NT2/D1 (cell line): ENCODE measurements at regions not wholly inside any gene's neighbourhood (a gene's known extent, or its start where the extent isn't known, plus 50 kb on each side); places are given as distances from the start of the nearest gene placed in this dataset.

Experiments used
- DNase-seq: peaks from one replicate; pipeline ENCODE4 v3.0.0-alpha.2; 2011; ENCODE audit warnings: low read depth, low spot score
- H3K27me3 ChIP-seq: 2 replicates; pipeline ENCODE4 v1.6.0; 2011; ENCODE audit warnings: mild to moderate bottlenecking; ENCODE audit not compliant: insufficient read length, insufficient read depth
- H3K36me3 ChIP-seq: 2 replicates; pipeline ENCODE4 v1.6.1; 2011; ENCODE audit warnings: mild to moderate bottlenecking, low read length, mixed read lengths; ENCODE audit not compliant: insufficient read depth, insufficient read length
- H3K4me1 ChIP-seq: 2 replicates; pipeline ENCODE4 v1.5.1; 2011; ENCODE audit not compliant: insufficient read depth, insufficient read length
- H3K4me3 ChIP-seq: 2 replicates; pipeline ENCODE4 v1.5.1; 2011; ENCODE audit warnings: low read depth; ENCODE audit not compliant: insufficient read length
- H3K9ac ChIP-seq: 2 replicates; pipeline ENCODE4 v1.6.0; 2011; ENCODE audit warnings: low read depth; ENCODE audit not compliant: insufficient read length
- H3K9me3 ChIP-seq: 2 replicates; pipeline ENCODE4 v1.5.1; 2011; ENCODE audit warnings: mild to moderate bottlenecking, low read length; ENCODE audit not compliant: insufficient read depth
- SUZ12 ChIP-seq: IDR thresholded peaks from 2 replicates; pipeline ENCODE4 v1.6.1; 2011; ENCODE audit not compliant: insufficient read length, insufficient read depth; ENCODE audit errors: extremely low read depth
- YY1 ChIP-seq: IDR thresholded peaks from 2 replicates; pipeline ENCODE4 v1.6.1; 2011; ENCODE audit not compliant: insufficient read length, insufficient read depth
- ZNF274 ChIP-seq: IDR thresholded peaks from 2 replicates; pipeline ENCODE4 v1.6.1; 2011; ENCODE audit warnings: mild to moderate bottlenecking, low read depth, low read length

GRCh38 chr2:217655651-217656050, 347.1 kb downstream of the TNS1 start:
- H3K36me3 ChIP-seq = no peaks in the 10 kb centered on the region
- H3K4me1 ChIP-seq = peaks cover 3% of the 10 kb centered on the region
- no peak for DNase-seq
- no peak overlapping the region for H3K9ac ChIP-seq
- H3K4me3 ChIP-seq = no peak overlapping the region
- TF ChIP-seq SUZ12 (no peak), ZNF274 (no peak), YY1 (no peak)
- H3K27me3 ChIP-seq = peaks cover 36% of the 10 kb centered on the region
- H3K9me3 ChIP-seq = no peaks in the 10 kb centered on the region

- H3K4me3 ChIP-seq = no peak overlapping the region
- TF ChIP-seq YY1 = no peak
- TF ChIP-seq ZNF274 = no peak
- no peak for TF ChIP-seq SUZ12
- no peaks in the 10 kb centered on the region for H3K36me3 ChIP-seq
- DNase-seq = no peak
- H3K27me3 ChIP-seq = peaks cover 25% of the 10 kb centered on the region
- no peaks in the 10 kb centered on the region for H3K9me3 ChIP-seq
- peaks cover 3% of the 10 kb centered on the region for H3K4me1 ChIP-seq
- H3K9ac ChIP-seq = no peak overlapping the region
Observed at GRCh38 chr2:217654168-217654567, 348.6 kb downstream of the TNS1 start.

DNA sequence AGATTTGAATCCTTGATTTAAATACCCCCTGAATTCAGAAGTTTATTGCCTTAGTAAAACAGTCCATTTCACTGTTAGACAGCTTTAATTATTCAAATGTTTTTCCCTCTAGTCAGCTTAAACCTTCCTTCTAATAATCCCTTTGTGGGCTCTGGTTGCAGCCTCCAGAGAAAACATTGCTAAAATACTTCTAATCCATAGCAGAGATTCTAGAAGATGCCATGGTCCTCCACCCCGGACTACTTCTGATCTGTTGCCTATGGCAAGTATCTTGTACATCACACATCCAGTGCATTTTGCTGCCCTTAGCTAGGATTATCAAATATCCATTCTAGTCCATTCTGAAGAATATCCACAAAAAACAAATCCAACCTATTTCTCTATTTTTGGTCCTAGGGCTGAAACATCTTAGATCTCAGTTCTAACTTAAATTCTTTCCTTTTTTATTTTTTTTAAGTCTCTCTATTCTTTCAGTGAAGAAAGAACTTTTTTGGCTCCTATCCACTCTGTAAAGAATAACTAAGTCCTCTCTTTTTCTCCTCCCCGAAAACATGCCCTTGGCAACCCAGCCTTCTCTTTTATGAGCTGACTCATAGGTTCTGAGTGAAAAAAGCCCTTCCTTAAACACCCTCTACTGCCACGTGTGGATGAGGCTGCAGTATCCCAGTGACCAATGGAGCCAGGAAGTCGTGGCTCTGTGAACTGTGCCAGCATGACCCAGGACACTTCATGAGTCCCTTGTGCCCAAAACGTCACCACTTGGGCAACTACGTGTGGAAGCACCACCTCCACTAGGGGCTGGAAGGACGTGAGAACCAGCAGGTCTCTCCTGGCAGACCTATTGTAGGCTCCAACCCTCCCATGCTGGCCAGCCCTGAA, 349.8 kb downstream of the TNS1 start:
- no peak overlapping the region for H3K4me3 ChIP-seq
- TF ChIP-seq SUZ12 (no peak), YY1 (no peak), ZNF274 (no peak)
- H3K4me1 ChIP-seq = peaks cover 3% of the 10 kb centered on the region
- H3K27me3 ChIP-seq = peaks cover 16% of the 10 kb centered on the region
- DNase-seq = no peak
- no peak overlapping the region for H3K9ac ChIP-seq
- no peaks in the 10 kb centered on the region for H3K9me3 ChIP-seq
- H3K36me3 ChIP-seq = no peaks in the 10 kb centered on the region

- Histone ChIP-seq H3K4me1 (peaks cover 3% of the 10 kb centered on the region), H3K27me3 (peaks cover 4% of the 10 kb centered on the region), H3K36me3 (no peaks in the 10 kb centered on the region), H3K9me3 (no peaks in the 10 kb centered on the region), H3K9ac (no peak overlapping the region), H3K4me3 (no peak overlapping the region)
- TF ChIP-seq SUZ12 (no peak), YY1 (no peak), ZNF274 (no peak)
- peak; percentile 90 for DNase-seq
Observed at GRCh38 chr2:217650716-217651360, 352.0 kb downstream of the TNS1 start.

DNA sequence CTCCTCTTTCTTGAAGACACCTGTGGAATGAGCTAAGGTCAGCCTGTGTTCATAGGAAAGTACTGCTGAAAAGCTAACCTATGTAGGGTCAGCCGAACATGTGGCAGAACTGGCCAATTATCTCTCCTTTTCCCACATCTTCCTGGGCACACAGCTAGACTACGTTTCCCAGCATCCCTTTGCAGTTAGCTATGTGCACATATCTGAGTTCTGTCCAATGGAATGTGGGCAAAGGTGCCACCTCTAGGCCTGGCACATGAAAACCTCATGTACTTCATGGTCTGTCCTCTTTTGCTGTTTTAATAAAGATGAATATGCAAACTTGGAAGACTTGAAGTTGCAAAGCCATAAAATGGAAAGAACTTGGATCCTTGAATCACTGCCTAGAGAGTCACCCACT, 352.6 kb downstream of the TNS1 start:
- TF ChIP-seq YY1 (no peak), SUZ12 (no peak), ZNF274 (no peak)
- no peaks in the 10 kb centered on the region for H3K27me3 ChIP-seq
- H3K9ac ChIP-seq = no peak overlapping the region
- peaks cover 3% of the 10 kb centered on the region for H3K4me1 ChIP-seq
- no peak for DNase-seq
- H3K4me3 ChIP-seq = no peak overlapping the region
- no peaks in the 10 kb centered on the region for H3K9me3 ChIP-seq
- H3K36me3 ChIP-seq = no peaks in the 10 kb centered on the region

DNA sequence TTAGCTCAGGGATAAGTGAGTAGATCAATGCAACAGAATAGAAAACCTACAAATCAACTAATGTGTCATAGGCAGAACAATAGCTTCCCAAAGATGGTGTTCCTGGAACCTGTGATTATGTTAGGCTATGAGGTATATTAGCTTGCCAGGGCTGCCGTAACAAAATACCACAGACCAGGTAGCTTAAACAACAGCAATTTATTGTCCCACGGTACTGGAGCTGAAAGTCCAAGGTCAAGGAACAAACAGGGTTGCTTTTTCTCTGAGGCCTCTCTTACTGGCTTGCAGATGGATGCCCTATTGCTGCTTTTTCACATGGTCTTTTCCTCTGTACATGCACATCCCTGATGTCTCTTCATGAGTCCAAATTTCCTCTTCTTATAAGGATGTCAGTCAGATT, 354.9 kb downstream of the TNS1 start:
- TF ChIP-seq ZNF274 = no peak
- no peak for TF ChIP-seq SUZ12
- TF ChIP-seq YY1 = no peak

GRCh38 chr2:217647226-217647625, 355.6 kb downstream of the TNS1 start:
- Histone ChIP-seq H3K4me3 (no peak overlapping the region), H3K27me3 (no peaks in the 10 kb centered on the region), H3K9me3 (no peaks in the 10 kb centered on the region), H3K9ac (no peak overlapping the region), H3K4me1 (no peaks in the 10 kb centered on the region), H3K36me3 (no peaks in the 10 kb centered on the region)
- TF ChIP-seq YY1 (no peak), SUZ12 (no peak), ZNF274 (no peak)
- DNase-seq = no peak

More for the DNA sequence above, 354.9 kb downstream of the TNS1 start:
- DNase-seq = no peak
- Histone ChIP-seq H3K9me3 (no peaks in the 10 kb centered on the region), H3K27me3 (no peaks in the 10 kb centered on the region), H3K36me3 (no peaks in the 10 kb centered on the region), H3K4me3 (no peak overlapping the region), H3K9ac (no peak overlapping the region), H3K4me1 (no peaks in the 10 kb centered on the region)
